Liver (tissue), 7 donors: ENCODE measurements at regions not wholly inside any gene's neighbourhood (a gene's known extent, or its start where the extent isn't known, plus 50 kb on each side); places are given as distances from the start of the nearest gene placed in this dataset.

Experiments
- DNase-seq: peaks from one replicate; pipeline ENCODE4 v3.0.0-alpha.2; 2017; ENCODE audit warnings: low spot score
- H3K27ac ChIP-seq, 2 donors: one replicate each; pipeline ENCODE4 v1.7.0; 2013; ENCODE audit warnings: inconsistent platforms in 2 of 2, low read length in 2 of 2, control low read depth in 1 of 2, low read depth in 1 of 2, mild to moderate bottlenecking in 1 of 2
- H3K27me3 ChIP-seq, 4 donors: one replicate each; pipeline versions ENCODE4 v1.6.1 to v1.7.0; 2013; ENCODE audit warnings: low read length in 3 of 4, inconsistent platforms in 1 of 4, mild to moderate bottlenecking in 1 of 4, moderate library complexity in 1 of 4; ENCODE audit not compliant: control insufficient read depth in 4 of 4, insufficient read depth in 4 of 4
- H3K36me3 ChIP-seq, 4 donors: one replicate each; pipeline versions ENCODE4 v1.6.1 to v1.7.0; 2013; ENCODE audit warnings: low read length in 3 of 4, mild to moderate bottlenecking in 3 of 4, low read depth in 1 of 4, moderate library complexity in 1 of 4; ENCODE audit not compliant: control insufficient read depth in 4 of 4, insufficient read depth in 3 of 4
- H3K4me1 ChIP-seq, 4 donors: one replicate each; pipeline versions ENCODE4 v1.6.1 to v1.7.0; 2013; ENCODE audit warnings: low read length in 3 of 4, mild to moderate bottlenecking in 3 of 4, moderate library complexity in 1 of 4; ENCODE audit not compliant: control insufficient read depth in 4 of 4, insufficient read depth in 4 of 4
- H3K4me3 ChIP-seq, 3 donors: one replicate each; pipeline versions ENCODE4 v1.6.1 to v1.7.0; 2013; ENCODE audit warnings: low read length in 3 of 3, control low read depth in 1 of 3, low read depth in 1 of 3, mild to moderate bottlenecking in 1 of 3
- H3K9ac ChIP-seq, 2 donors: one replicate each; pipeline ENCODE4 v1.7.0; 2013; ENCODE audit warnings: low read length in 2 of 2, mild to moderate bottlenecking in 2 of 2, moderate library complexity in 2 of 2, control low read depth in 1 of 2, low read depth in 1 of 2
- H3K9me3 ChIP-seq, 4 donors: one replicate each; pipeline versions ENCODE4 v1.6.1 to v1.7.0; 2013; ENCODE audit warnings: low read length in 3 of 4; ENCODE audit not compliant: control insufficient read depth in 4 of 4
- ATF3 ChIP-seq: IDR thresholded peaks from 2 replicates; pipeline ENCODE4 v1.6.1; 2016; ENCODE audit warnings: antibody characterized with exemption
- CTCF ChIP-seq: fragments of 150-350 bp; IDR thresholded peaks from 2 replicates; pipeline ENCODE4 v1.5.1; 2017; ENCODE audit warnings: improper control_type of control experiment, low read depth, low read length; ENCODE audit not compliant: missing input control
- EGR1 ChIP-seq, 2 donors: IDR thresholded peaks; 2 replicates each; pipeline ENCODE4 v1.6.1; 2016 to 2018; ENCODE audit warnings: antibody characterized with exemption in 2 of 2, low read depth in 2 of 2
- FOXA1 ChIP-seq: IDR thresholded peaks from 2 replicates; pipeline ENCODE4 v1.6.1; 2016; ENCODE audit warnings: antibody characterized with exemption
- FOXA2 ChIP-seq: IDR thresholded peaks from 2 replicates; pipeline ENCODE4 v1.6.1; 2016; ENCODE audit warnings: antibody characterized with exemption
- GABPA ChIP-seq, 2 donors: IDR thresholded peaks in 1 of 2; conservative IDR thresholded peaks in 1 of 2; 2 replicates each; pipeline ENCODE4 v1.6.1; 2016; ENCODE audit warnings: antibody characterized with exemption in 2 of 2, mild to moderate bottlenecking in 1 of 2, moderate library complexity in 1 of 2
- HNF4A ChIP-seq, 2 donors: conservative IDR thresholded peaks; 2 replicates each; pipeline ENCODE4 v1.6.1; 2016; ENCODE audit warnings: antibody characterized with exemption in 2 of 2, mild to moderate bottlenecking in 2 of 2
- HNF4G ChIP-seq: IDR thresholded peaks from 2 replicates; pipeline ENCODE4 v1.6.1; 2016; ENCODE audit warnings: antibody characterized with exemption
- MAX ChIP-seq: IDR thresholded peaks from 2 replicates; pipeline ENCODE4 v1.6.1; 2016; ENCODE audit warnings: antibody characterized with exemption
- NR2F2 ChIP-seq: IDR thresholded peaks from 2 replicates; pipeline ENCODE4 v1.6.1; 2016; ENCODE audit warnings: antibody characterized with exemption
- RXRA ChIP-seq, 2 donors: IDR thresholded peaks; 2 replicates each; pipeline ENCODE4 v1.6.1; 2017 to 2018; ENCODE audit warnings: antibody characterized with exemption in 2 of 2, mild to moderate bottlenecking in 1 of 2
- SP1 ChIP-seq: IDR thresholded peaks from 2 replicates; pipeline ENCODE4 v1.6.1; 2018; ENCODE audit warnings: antibody characterized with exemption, mild to moderate bottlenecking
- YY1 ChIP-seq: IDR thresholded peaks from 2 replicates; pipeline ENCODE4 v1.6.1; 2016; ENCODE audit warnings: antibody characterized with exemption, mild to moderate bottlenecking
- ZBTB33 ChIP-seq: IDR thresholded peaks from 2 replicates; pipeline ENCODE4 v1.6.1; 2016; ENCODE audit warnings: antibody characterized with exemption
- donor health status: healthy.
- donor health status: healthy.
- donor health status: healthy.
- donor health status: healthy.

GRCh38 chr6:115847671-115848070, 213.0 kb downstream of the FRK start:
- no peak overlapping the region for H3K9ac ChIP-seq
- no peaks in the 10 kb centered on the region for H3K36me3 ChIP-seq
- no peak for DNase-seq

GRCh38 chr6:115843945-115844344, 216.7 kb downstream of the FRK start:
- H3K27ac ChIP-seq, result no peak overlapping the region
- H3K27me3 ChIP-seq, result no peaks in the 10 kb centered on the region
- no peak for DNase-seq

More at GRCh38 chr6:115847671-115848070, 213.0 kb downstream of the FRK start:
- no peak overlapping the region for H3K4me3 ChIP-seq
- H3K4me1 ChIP-seq, result peaks cover 0 to 2% (median 0%) of the 10 kb centered on the region in 4 donors
- H3K27me3 ChIP-seq, result no peaks in the 10 kb centered on the region
- TF ChIP-seq SP1 (no peak), ATF3 (no peak), FOXA1 (no peak), CTCF (no peak), NR2F2 (no peak), FOXA2 (no peak), RXRA (IDR thresholded peaks at IDR 0.05) (no peak)
- no peak overlapping the region for H3K27ac ChIP-seq
- no peaks in the 10 kb centered on the region for H3K9me3 ChIP-seq

More at GRCh38 chr6:115843945-115844344, 216.7 kb downstream of the FRK start:
- Histone ChIP-seq H3K9ac (no peak overlapping the region), H3K4me3 (no peak overlapping the region), H3K9me3 (no peaks in the 10 kb centered on the region), H3K4me1 (peaks cover 0 to 3% (median 0%) of the 10 kb centered on the region in 4 donors), H3K36me3 (no peaks in the 10 kb centered on the region)
- no peak for TF ChIP-seq FOXA1
- no peak for TF ChIP-seq HNF4G
- TF ChIP-seq ATF3, result no peak
- no peak for TF ChIP-seq YY1
- no peak for TF ChIP-seq GABPA (IDR thresholded peaks at IDR 0.05 in 1 of 2, conservative IDR thresholded peaks at IDR 0.05 in 1 of 2)
- TF ChIP-seq NR2F2, result no peak
- no peak for TF ChIP-seq HNF4A (conservative IDR thresholded peaks at IDR 0.05)
- no peak for TF ChIP-seq ZBTB33
- no peak for TF ChIP-seq MAX
- no peak for TF ChIP-seq FOXA2
- TF ChIP-seq CTCF, result no peak
- no peak for TF ChIP-seq EGR1 (IDR thresholded peaks at IDR 0.05; ENCODE audit: low read depth in 2 of 2)
- TF ChIP-seq SP1, result no peak
